ENCODE measurements at regions not wholly inside any gene's neighbourhood (a gene's known extent, or its start where the extent isn't known, plus 50 kb on each side); places are given as distances from the start of the nearest gene placed in this dataset.
"Not testable (repeated sequence)": the region's sequence is repeated elsewhere in the genome, so short reads cannot be mapped to it uniquely, and the experiment has no call there.

DNA sequence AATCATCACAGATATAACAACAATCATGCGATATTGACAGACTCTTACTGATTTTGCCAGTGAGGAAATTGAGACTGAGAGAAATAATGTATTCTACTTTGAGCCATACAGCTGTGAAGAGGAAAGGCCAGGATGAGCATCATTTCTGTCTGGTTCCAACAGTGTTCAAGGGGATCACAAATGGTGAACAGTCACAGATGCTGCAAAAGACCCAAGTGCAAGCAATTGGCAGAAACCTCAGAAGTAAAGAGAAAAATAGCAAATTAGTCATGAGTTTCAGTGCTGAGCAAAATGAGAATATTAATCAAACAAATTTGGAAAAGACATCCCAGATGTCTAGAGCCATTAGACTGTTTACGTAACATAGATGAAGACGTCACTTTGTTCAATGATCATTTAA, 114.1 kb downstream of the RAB38 start:
- no peak for DNase-seq (ENCODE audit: low spot score)
- intact Hi-C loops (cut with DNase I): loop anchor here in 1 of 2 donors (5.0 kb wide), 1 partner anchor 181 kb away; no protein-coding TSS in a partner anchor

DNA sequence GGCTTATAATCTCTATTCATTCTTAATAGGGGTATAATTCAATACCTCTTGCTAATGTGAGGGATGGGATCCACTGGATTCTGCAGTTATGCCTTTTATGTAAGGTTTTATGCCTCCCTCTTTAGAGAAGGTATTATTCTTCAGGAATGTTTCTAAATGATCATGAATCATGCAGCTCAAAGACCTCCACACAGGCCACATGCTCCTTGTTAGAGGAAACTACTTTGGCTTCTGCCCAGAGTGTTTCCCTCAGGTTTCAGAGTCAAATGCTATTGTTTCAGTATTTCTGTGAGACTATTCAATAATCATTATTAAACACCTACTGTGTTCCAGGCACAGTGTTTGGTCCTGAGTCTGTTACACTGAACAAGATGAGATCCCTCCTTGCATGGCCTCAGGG, 115.9 kb downstream of the RAB38 start:
- DNase-seq (ENCODE audit: low spot score): no peak
- intact Hi-C loops (cut with DNase I): no loop called here

DNA sequence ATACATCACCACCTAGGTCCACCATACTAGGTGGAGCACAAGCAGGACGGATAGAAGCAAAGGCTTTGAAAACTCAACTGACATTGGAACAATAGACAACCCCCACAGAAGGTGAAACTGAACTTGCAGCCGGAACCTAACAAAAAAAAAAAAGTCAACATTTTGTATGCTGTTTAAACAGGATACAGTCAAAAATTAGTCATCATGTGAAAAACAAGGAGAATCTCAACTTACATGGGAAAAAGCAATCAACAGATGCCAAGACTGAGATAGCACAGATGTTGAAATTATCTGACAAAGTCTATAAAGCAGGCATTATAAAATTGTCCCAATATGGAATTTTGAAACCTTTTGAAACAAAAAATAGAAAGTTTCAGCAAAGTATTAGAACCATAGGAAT, 123.8 kb downstream of the RAB38 start:
- intact Hi-C loops (cut with DNase I): no loop called here
- no peak for DNase-seq (ENCODE audit: low spot score)

- intact Hi-C loops (cut with DNase I): no loop called here
- DNase-seq (ENCODE audit: low spot score): no peak
These were observed 125.0 kb downstream of the RAB38 start for GRCh38 chr11:88050247-88050646.

DNA sequence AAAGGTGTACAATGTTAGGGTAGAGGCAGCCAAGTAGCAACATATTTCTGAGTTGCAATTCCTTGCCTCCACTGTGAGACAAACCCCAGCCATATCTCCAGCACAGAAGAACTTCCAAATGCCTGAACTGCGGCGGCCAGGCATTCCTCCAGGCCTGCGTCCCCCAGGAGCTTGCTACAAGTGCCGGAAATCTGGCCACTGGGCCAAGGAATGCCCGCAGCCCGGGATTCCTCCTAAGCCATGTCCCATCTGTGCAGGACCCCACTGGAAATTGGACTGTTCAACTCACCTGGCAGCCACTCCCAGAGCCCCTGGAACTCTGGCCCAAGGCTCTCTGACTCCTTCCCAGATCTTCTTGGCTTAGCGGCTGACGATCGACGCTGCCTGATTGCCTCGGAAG, 130.0 kb downstream of the RAB38 start:
- intact Hi-C loops (cut with DNase I); DNase-seq (ENCODE audit: low spot score): not testable (repeated sequence)

DNA sequence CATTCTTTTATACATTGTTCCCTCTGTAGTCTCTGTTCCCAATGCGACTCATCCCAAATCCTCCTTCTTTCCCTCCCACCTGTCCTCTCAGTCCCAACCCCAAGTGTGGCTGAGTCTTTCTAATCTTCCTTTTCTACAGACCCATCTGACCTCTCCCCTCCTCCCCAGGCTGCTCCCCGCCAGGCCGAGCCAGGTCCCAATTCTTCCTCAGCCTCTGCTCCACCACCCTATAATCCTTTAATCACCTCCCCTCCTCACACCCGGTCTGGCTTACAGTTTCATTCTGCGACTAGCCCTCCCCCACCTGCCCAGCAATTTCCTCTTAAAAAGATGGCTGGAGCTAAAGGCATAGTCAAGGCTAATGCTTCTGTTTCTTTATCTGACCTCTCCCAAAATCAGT, 130.6 kb downstream of the RAB38 start:
- DNase-seq (ENCODE audit: low spot score); intact Hi-C loops (cut with DNase I): not testable (repeated sequence)

- no peak for DNase-seq (ENCODE audit: low spot score)
- intact Hi-C loops (cut with DNase I): no loop called here
These were observed 132.1 kb downstream of the RAB38 start for GRCh38 chr11:88043149-88043548.

DNA sequence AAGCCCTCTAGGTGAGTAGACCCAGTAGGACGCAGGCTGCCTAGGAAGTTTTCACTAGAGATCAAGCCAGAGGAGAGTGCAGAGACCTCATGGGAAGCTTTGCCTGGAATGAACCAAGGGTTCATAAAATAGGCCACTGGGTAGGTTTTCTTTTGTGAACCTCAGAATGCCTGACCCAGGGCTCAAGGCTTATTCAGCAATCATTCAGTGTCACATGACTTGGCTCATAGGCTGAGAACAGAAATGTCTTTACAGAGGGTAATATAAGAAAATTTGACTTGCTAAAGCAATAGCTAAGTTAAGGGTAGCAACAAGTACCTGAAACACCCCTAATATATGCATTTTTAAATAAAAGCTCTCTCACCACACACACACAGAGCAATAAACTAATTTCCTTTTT, 132.6 kb downstream of the RAB38 start:
- intact Hi-C loops (cut with DNase I): no loop called here
- DNase-seq (ENCODE audit: low spot score): no peak

GRCh38 chr11:88042238-88042637, 133.0 kb downstream of the RAB38 start:
- DNase-seq (ENCODE audit: low spot score): no peak
- intact Hi-C loops (cut with DNase I): no loop called here

GRCh38 chr11:88041679-88042078, 133.6 kb downstream of the RAB38 start:
- intact Hi-C loops (cut with DNase I): no loop called here
- no peak for DNase-seq (ENCODE audit: low spot score)

DNA sequence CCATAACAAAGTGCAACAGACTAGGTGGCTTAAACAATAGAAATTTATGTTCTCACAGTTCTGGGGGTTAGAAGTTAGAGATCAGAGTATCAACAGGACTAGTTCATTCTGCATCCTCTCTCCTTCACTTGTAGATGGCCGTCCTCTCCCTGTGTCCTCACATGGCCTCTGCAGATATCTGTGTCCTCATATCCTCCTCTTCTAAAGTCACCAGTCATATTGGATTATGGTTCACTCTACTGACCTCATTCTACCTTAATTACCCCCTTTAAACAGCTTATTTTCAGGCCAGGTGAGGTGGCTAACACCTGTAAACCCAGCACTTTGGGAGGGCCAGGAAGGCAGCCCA, 135.1 kb downstream of the RAB38 start:
- intact Hi-C loops (cut with DNase I): no loop called here
- no peak for DNase-seq (ENCODE audit: low spot score)

DNA sequence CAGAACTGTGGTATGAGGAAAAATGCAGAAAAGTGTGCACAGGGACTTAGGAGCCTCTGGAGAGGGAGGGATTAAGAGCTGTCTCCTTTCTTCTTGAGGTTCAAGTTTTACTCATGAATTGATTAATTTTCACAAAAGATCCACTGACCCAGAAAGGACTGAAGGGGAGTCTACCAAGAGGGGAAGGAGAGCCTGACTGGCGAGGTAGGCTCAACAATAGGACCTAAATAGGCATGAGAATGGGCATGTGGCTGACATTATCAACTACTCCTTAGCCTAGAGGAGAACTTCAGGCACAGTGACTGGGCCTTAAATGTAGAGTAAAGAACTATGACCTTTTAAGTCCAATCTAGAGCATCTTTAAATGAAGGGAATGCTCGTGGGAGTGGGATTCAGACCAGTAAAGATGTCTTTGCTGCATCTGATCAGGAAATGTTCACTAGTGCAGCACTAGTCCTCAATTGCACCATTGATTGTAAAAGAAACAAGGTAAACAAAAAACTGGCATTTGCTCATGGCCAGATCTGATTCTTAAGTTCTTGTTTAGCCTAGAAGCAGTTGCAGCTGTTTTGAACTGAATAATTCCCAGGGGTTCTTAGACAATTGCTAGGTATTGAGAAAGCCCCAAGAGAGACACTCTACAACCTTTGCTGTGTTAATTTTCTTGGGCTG, 135.6 kb downstream of the RAB38 start:
- intact Hi-C loops (cut with DNase I): no loop called here
- DNase-seq (ENCODE audit: low spot score): no peak

GRCh38 chr11:88038063-88038462, 137.2 kb downstream of the RAB38 start:
- no peak for DNase-seq (ENCODE audit: low spot score)
- intact Hi-C loops (cut with DNase I): no loop called here

DNA sequence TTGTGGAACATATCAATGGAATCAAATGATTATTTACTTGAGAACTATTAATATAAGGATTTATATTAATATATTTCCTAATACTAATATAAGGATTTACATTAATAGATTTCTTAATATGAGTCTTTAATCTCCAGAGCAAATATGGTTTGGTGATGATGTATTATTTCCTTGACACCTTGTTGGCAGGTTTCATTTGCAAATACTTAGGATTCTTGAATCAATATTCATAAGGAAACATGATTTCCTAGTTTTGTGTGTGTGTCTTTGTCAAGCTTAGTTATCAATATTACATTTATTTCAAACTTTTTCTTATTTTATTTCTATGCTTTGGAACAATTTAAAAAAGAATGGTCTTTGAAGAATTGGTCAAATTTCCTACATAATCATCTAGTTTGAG, 138.5 kb downstream of the RAB38 start:
- intact Hi-C loops (cut with DNase I): no loop called here
- DNase-seq (ENCODE audit: low spot score): no peak

DNA sequence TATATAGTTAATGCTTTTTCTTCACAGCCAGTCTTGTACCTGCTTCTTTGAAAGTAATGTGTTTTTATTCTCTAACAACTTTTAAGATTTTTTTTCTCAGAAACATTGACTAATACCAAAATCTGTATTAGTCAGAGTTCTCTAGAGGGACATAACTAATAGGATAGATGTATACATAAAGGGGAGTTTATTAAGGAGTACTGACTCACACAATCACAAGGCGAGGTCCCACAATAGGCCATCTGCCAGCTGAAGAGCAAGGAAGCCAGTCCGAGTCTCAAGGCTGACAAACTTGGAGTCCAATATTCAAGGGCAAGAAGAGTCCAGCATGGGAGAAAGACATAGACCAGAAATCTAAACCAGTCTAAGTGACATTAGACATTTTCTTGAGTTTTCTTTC, 140.0 kb downstream of the RAB38 start:
- no peak for DNase-seq (ENCODE audit: low spot score)
- intact Hi-C loops (cut with DNase I): no loop called here

GRCh38 chr11:88017666-88018065, 157.6 kb downstream of the RAB38 start:
- intact Hi-C loops (cut with DNase I): no loop called here
- no peak for DNase-seq (ENCODE audit: low spot score)

- no peak for DNase-seq (ENCODE audit: low spot score)
- intact Hi-C loops (cut with DNase I): no loop called here
These were observed 158.7 kb downstream of the RAB38 start for GRCh38 chr11:88016392-88017170.

DNA sequence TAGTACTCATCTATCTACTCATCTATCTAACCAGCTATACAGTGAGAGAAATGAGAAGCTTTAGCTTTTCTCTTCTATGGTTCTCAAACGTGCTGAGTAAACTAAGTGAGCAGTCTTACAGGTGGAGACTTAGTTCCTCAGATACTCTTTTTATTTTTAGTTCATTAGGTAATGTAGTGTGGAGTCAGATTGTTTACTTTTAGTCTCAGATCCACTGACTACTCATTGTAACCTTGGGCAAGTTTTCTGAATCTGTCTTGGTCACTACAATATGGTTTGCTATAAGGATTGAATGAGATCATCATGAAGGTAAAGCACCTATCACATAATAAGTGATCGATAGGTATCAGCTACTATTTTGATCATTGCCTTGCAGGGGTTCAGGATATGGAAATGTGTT, 160.1 kb downstream of the RAB38 start:
- no peak for DNase-seq (ENCODE audit: low spot score)
- intact Hi-C loops (cut with DNase I): no loop called here

- intact Hi-C loops (cut with DNase I): no loop called here
- no peak for DNase-seq (ENCODE audit: low spot score)
These were observed 161.7 kb downstream of the RAB38 start for GRCh38 chr11:88013508-88014065.

- DNase-seq (ENCODE audit: low spot score): no peak
- intact Hi-C loops (cut with DNase I): no loop called here
These were observed 162.8 kb downstream of the RAB38 start for GRCh38 chr11:88012456-88012855.

DNA sequence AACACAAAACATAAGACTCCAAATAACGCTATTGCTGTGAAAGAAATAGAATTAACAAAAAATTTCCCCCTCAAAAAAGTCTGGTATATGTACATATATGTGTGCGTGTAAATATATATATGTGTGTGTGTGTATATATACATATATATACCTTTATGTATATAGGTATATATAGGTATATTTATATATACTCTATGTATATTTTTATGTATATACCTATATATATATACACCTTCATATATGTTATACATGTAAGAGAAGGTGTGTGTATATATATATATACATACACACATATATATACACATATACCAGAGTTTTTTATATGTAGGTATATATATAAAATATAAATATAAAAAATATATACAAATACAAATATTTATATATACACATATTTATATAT, 199.2 kb downstream of the RAB38 start:
- no peak for DNase-seq (ENCODE audit: low spot score)
- intact Hi-C loops (cut with DNase I): no loop called here
